Hematopoietic multipotent progenitor cell treated with erythropoietin and hydrocortisone succinate and interleukin-3 and kit ligand, for 17 days (in vitro differentiated cells): ENCODE measurements at regions not wholly inside any gene's neighbourhood (a gene's known extent, or its start where the extent isn't known, plus 50 kb on each side); places are given as distances from the start of the nearest gene placed in this dataset.

Experiments used
- DNase-seq: peaks from one replicate; pipeline ENCODE4 v3.0.0-alpha.2; 2015; ENCODE audit warnings: low spot score

- DNase-seq = no peak
Observed at GRCh38 chr2:239625971-239626734, 225.3 kb upstream of the HDAC4 start.

DNA sequence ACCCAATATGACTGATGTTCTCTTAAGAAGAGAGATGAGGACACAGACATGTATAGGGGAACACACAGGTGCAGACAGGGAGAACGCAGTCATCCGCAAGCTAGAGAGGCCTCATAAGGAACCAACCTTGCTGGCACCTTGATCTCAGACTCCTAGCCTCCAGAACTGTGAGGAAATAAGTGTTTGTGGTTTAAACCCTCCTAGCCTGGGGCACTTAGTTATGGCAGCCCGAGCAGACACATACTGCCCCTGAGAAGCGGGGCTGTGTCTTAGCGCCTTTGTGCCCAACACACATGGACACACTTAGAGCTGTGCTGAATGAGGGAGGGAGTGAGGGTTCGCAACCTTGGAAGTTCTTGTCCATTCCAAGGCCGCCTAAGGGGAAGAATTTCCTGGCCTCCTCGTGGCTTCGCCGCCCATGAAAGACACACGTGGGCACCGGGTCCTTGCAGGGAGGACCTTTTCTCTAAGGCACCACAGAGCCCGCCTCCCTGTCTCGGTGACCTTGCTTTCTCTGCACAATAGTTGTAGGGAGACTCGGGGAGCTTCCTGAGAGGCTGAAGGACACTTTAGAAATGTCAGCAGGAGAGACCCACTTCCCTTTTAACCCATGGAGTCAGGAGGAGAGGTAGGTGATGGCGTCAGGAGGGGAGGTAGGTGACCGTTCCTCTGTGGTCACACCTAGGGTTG is 224.5 kb upstream of the HDAC4 start:
- DNase-seq = no peak

GRCh38 chr2:239621611-239622010 is 220.8 kb upstream of the HDAC4 start:
- DNase-seq = no peak

GRCh38 chr2:239619369-239619768 is 218.5 kb upstream of the HDAC4 start:
- no peak for DNase-seq

GRCh38 chr2:239616729-239617128 is 215.9 kb upstream of the HDAC4 start:
- DNase-seq = no peak

DNA sequence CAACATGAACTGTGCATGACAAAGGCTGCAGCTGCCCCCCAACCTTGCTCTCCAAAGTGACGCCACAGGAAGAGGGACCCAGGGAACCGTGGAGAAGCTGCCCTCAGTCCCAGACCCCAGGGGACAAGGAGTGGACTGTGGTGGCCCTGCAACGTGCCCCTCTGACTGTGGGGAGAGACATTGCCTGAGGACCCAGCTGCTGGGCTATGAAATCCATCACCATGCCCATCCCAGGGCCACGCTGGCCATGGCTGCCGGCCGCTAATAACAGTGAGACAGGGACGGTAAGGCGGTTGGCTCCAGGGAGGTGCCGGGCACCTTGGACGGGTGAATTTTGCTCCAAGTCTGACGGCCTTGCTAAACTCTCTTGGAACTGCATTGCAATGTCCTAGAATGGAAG is 211.3 kb upstream of the HDAC4 start:
- no peak for DNase-seq

- DNase-seq = no peak
Observed at GRCh38 chr2:239611222-239611795, 210.5 kb upstream of the HDAC4 start.

GRCh38 chr2:239610457-239611221 is 209.8 kb upstream of the HDAC4 start:
- no peak for DNase-seq

- no peak for DNase-seq
Observed at GRCh38 chr2:239609607-239610310, 208.9 kb upstream of the HDAC4 start.

DNA sequence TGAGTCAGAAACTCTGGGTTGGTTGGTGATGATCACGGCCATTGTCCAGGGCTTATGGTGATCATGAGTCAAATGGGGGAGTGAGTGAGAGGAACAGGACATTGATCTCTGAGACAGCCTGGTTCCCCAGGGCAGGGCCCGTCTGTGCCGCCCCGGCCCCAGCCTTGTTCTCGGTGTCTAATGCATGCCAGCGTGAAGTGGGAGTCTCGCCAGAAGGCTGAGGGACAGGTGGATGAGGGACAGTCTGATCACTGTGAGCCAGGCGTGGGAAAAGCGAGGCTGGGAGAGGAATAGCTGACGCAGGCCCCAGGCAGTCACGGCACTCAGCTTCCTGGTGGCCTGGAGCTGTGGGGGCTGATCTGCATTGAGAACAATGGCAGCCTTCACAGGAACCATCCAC is 208.3 kb upstream of the HDAC4 start:
- no peak for DNase-seq

GRCh38 chr2:239608723-239609122 is 207.9 kb upstream of the HDAC4 start:
- DNase-seq = no peak

- no peak for DNase-seq
Observed at GRCh38 chr2:239608260-239608659, 207.4 kb upstream of the HDAC4 start.

- DNase-seq = no peak
Observed at GRCh38 chr2:239607517-239608191, 206.8 kb upstream of the HDAC4 start.

DNA sequence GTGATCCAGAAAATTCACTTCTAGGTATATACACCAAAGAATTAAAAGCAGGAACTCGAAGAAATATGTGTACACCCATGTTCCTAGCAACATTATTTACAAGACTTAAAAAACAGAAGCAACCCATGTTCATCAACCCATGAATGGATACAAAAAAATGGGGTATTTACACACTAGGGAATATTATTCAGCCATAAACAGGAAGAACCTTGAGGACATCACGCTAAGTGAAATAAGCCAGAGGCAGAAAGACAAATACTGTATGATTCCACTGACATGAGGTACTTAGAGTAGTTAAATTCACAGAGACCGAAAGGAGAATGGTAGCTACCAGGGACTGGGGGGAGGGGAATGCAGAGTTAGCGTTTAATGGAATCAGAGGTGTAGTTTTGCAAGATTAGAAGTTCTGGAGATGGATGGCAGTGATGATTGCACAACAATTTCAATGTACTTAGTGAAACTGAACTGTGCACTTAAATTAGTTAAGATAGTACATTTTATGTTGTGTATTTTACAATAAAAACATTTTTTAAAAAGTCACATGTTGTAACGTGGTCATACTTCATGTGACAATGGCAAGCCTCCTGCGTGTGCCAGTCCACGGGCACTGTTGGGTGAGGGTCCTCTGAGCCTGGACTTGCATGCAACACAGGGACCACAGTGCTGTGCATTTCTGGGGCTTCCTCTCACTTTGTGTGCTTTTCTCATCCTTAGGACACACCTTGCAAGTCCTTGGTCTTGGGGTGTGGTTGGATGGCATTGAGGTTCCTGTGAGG is 206.1 kb upstream of the HDAC4 start:
- no peak for DNase-seq

DNA sequence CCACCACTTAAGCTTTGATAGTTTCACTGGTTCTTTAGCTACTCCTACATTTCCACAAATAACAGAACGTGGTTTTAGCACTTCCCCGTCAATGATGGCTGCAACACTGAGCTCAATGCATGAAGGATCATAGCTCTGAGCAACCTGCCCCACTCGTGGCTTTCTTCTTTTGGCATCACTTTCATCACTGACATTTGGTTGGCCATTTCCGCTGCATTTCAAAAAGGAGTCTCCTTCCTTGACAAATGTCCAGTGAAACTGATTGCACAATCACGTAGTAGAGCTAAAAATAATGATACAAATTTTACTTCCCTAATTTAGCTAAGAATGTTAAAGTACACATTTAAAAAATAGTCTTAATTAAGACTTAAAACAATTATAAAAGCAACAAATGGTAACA is 205.2 kb upstream of the HDAC4 start:
- DNase-seq = no peak

DNA sequence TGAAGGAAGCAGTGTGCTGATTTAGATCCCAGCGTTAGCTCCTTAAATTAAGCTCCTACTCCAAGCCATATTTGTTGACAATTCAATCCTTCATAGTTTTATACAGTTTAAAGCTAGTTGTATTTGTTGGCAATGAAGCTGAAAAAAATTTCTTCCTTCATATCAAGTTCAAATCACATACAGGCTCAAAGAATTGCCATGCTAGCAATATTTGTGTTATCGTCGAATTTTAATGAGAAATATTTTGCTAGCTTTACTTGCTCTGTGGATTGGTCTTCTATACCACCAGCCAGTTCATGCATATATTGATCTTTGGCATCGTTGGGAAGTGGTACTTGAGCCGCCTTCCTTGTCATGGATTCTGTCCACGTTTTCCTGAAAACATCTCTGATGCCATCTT is 204.6 kb upstream of the HDAC4 start:
- no peak for DNase-seq

GRCh38 chr2:239604861-239605260 is 204.0 kb upstream of the HDAC4 start:
- no peak for DNase-seq

DNA sequence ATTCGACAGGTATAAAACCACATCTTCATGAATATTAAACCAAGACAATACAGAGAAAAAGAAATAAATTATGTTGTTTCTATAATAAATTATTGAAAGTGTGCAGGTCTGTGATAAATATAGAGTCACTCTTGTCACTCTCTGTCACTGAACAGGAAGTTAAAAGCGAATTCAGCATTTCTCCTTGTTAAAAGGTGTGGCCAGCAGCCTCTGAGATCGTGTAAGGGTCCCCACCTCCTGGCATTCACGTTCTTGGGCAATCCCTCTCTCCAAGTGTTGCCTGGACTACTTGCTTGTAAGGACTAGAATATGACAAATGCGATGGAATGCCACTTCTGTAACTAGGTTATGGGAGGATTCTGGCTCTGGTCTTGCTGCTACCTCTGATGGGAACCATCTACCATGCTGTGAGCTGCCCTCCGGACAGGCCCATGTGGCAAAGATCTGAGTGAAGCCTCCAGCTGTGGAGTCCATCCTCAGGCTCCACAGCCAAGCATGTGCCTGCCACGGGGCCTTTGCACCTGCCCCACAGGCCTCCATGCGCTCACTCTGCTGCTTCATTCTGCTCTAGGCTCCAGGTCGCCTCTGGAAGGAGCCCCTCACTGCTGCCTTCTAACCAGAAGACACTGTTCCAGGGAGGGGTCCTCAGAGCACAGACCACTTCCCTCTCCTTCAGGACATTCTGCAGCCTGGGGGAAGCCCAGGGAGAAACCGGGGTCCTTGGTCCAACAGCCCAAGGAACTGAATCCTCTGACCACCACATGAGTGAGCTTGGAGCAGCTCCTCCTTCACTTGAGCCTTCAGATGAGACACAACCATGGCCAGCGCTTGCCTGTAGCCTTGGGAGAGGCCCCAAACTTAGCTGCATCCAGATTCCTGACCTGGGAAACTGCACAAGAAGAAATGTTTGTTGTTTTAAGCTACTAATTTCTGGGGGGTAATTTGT is 202.9 kb upstream of the HDAC4 start:
- no peak for DNase-seq
